HG02852 (cell line): ENCODE measurements at regions not wholly inside any gene's neighbourhood (a gene's known extent, or its start where the extent isn't known, plus 50 kb on each side); places are given as distances from the start of the nearest gene placed in this dataset.

ENCODE experiments used
- ATAC-seq: cut with Tn5 transposase; IDR thresholded peaks from one replicate; pipeline ENCODE4 v1.9.1; 2021; ENCODE audit warnings: mild to moderate bottlenecking, moderate library complexity; ENCODE audit not compliant: unreplicated experiment

DNA sequence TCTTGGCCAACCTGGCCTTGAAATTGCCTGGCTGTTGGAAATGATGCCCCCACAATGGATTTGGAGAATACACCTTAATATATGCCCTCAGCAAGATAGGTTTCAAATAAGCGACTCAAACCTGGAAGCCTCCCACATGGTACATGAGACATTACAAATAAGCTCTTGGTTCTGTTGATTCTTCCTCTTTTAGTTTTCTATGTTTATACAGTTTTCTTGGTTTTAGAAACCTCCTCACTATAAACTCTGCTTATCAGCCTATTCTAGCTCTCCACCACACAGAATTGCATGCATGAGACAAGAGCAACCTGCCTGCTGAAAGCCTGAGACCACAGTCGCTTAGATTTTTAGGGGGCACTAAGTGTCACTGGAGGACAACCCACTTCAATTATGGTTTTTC lies 108.8 kb upstream of the PREP start:
- peak; percentile 56 for ATAC-seq

GRCh38 chr6:105510746-105511145 lies 107.9 kb upstream of the PREP start:
- no peak for ATAC-seq

DNA sequence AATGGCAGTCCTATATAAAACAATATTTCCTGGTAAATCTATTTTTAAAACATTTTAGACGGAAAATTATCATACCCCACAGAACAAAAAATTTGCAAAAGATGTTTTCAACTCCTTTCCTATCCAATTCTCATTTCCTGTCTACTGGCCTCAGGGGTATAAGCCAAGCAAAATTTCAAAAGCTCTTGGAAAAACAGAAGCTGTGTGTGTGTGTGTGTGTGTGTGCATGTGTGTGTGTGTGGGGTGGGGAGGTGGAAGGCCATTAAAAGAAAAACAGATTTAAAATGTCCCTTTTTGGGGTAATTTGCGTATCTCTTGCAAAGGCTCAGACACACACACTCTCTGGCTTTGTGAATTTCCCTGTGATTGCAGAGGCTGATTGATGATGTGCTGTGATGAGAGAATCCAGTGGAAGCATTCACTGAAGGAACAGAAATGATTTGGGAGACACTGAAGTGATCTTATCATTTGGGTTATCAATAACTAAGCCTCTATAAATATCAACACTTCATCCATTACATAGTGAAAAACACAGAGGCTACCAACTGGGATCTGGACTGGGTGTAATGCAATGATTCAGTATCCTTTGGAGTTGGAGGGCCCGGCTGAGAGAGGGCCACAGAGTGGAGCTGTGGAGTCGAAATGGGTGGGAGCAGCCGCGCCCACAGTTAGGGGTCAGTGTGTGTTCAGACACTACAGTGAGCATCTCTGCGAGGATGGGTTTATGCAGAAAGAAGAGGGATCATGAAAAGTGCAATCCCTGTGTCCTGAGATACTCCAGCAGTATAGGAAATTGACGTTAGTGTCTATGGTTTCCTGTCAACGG lies 106.8 kb upstream of the PREP start:
- no peak for ATAC-seq

- ATAC-seq, result no peak
These were observed 104.9 kb upstream of the PREP start for GRCh38 chr6:105507811-105508210.

- ATAC-seq, result no peak
These were observed 101.8 kb upstream of the PREP start for GRCh38 chr6:105504706-105505105.

DNA sequence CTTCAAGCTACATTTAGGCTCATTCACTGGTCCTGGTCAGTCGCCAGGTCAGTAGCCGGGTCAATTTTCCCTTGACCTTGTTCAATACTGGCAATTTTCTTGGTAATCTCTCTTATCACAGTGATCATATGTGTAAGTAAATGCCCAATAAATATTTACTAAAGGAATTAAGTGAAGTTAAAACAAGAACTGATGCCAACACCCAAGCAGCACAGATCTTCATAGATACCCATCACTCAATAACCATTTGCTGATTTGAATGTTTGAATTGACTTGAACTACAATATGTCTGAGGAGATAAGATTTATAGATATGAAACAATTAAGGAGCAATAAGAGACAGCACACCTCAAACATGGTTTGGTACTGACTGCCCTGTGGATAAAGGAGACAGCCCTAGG lies 100.8 kb upstream of the PREP start:
- no peak for ATAC-seq

DNA sequence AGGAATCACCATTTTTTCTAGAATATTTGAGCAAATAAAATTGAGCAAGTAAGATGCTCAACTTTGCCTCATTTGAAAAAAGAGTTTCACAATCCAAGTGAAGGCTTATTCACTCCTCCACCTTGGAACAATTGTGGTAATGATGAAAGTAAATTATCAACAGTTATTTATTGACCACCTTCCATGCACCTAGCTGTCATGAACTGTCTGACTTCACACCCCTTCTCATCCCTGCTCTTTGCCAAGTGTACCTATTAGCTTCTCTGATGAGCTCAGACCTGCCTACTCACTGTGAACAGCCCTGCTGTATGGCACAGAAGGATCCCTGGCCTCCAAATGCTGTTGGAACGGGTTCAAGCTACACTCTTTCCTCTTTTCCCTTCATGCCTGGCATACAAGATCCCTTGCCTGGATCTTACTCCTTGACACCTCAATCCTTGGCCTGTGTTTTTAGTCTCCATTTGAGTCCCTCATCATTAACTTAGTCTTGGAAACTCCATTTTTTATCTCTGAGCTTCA lies 99.0 kb upstream of the PREP start:
- no peak for ATAC-seq

- ATAC-seq, result no peak
These were observed 98.4 kb upstream of the PREP start for GRCh38 chr6:105501246-105501645.

DNA sequence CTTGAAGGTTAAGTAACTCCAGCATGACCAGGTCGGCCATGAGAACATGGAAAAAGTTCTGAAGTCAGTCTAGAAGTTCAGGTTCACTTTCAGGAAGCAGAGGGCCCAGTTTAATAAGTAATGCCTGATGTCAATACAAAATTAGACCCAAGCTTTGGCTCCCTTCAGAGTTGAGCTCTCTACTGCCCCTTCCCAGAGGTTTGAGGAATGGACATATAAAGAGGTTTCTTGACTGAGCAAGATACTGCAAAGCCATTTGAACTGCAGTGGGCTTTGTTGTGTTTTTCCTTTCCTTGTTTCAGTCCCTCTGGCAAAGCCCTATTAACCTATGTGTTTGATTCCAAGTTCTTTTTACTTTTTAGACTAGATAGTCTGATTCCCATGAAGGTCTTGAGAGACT lies 97.8 kb upstream of the PREP start:
- no peak for ATAC-seq

GRCh38 chr6:105499931-105500330 lies 97.0 kb upstream of the PREP start:
- ATAC-seq, result no peak

DNA sequence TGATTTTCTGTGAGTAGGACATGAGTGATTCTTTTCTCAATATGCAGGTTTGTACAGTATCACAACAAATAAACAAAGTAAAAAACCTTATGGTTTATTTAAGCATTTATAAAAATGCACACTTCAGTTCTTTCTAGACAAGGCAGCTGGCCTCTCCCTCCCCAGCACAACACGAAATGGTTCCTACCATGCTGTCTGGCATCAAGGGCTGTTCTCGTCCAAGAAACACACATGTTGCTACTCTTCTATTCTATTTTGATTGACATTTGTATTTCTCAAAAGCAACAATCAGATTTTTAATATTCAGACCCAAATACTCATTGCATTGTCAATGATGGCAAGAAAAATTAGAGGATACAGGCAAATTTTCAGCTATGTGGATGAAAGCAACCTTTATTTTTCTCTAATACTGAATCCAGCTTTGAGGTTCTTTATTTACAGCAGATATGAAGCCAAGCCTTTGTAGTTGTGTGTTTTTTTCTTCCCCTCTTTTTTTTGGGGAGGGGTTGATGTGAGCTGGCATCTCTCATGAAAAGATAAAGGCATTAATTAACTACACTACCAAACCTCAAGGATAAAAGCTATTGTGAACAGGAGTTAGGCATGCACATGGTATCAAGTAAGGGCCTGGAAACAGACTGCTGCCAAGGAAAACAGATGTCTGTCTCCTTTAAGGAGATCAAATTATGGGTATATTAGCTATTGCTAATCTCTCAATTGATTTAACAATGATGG lies 96.4 kb upstream of the PREP start:
- no peak for ATAC-seq

DNA sequence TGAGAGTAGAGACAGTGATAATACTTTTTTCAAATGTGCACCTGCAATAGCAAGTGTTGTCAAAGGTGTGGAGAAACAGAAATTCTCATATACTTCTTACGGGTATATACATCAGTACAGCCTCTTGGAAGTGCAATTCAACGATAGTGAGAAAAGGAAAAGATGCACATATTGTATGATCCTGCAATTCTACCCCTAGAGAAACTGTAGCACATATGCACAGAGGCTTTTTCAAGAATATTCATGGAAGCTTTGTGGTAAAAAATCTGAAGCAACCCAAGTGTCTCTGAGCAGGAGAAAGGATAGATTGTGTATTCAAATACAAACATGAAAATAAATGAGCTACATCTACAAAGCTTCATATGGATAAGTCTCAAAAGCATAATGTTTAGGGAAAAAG lies 94.7 kb upstream of the PREP start:
- ATAC-seq, result no peak

DNA sequence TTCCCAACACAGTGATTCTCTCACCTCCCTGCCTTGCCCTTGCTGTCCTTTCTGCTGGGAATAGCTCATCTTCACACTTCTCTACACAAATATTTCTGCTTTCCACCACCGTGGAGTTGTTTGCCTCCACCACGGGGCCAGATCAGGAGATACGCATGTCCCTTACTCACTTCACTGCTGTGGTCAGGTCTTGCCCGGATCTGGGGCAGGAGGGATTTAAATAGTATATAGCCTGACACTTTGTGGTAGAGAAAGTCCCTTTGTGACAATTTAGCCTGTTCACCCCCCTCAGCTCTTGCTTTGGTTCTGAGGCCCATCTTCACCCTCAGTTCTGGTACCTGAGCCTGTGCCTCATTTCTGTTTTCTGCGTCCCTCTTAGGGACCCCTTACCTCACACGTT lies 92.6 kb upstream of the PREP start:
- peak; percentile 61 for ATAC-seq

GRCh38 chr6:105494688-105495087 lies 91.8 kb upstream of the PREP start:
- ATAC-seq, result no peak

DNA sequence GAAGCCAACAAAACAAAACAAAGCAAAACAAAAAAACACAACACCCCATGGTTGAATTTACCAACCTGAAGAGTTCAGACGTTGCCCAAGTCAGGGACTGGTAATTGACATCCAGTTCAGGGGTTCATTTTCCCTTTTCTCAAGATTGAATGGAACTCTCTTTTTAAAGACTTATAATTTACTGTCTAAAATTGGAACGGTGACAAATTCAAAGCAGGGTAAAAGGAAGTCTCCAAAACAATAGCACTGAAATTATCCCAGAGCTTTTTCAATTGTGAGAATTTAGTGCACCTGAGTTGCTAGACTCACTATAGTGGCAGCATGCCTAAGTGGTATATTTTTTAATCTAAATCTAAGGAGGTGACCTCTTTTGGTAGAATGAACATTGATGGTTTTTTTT lies 90.9 kb upstream of the PREP start:
- peak; percentile 9 for ATAC-seq

DNA sequence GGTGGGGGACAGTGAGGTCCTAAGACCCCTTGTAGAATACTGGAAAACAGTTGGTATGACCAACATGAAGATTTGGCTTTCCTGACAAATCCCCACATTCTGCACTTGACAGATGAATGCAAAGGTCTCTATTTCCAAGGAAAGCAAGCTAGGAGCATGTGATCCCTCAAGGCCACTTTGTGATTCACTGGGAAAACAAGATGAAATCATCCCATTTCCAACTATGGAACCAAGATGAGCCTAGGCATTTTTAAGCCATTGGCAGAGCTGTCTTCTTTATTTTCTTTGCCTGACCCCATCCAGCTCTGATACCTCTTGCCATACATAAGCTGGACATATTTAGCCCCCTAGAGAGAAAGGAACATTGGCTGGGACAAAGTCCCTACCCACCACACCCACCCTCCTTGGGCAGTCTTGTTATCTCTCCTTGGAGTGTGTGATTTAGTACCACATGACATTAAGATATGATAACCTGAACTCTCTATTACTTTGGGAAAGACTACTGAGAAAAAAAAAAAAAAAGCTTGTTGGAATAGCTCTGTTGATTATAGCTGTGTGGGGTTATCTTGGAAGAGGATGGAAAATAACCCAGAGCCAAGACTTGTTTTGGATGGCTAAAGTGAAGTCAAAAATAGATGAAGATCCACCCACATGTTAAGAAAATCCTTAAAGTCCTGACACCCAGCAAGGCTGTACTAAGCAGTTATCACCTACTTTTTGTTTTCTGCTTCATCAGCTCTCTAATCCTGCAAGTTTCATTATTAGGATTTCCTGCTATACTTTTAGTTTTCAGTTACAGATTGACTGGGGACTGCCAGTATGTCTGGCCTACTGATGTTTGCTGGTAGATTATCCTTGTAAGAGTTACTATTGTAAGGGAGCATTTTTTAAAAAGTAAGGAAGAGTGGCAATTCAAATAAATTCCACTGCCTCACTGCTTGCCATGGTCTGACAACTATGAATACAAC lies 90.1 kb upstream of the PREP start:
- ATAC-seq, result peak; percentile 83

GRCh38 chr6:105489216-105489530 lies 86.3 kb upstream of the PREP start:
- no peak for ATAC-seq

GRCh38 chr6:105488516-105489215 lies 85.8 kb upstream of the PREP start:
- no peak for ATAC-seq

- no peak for ATAC-seq
These were observed 84.3 kb upstream of the PREP start for GRCh38 chr6:105487040-105487790.

DNA sequence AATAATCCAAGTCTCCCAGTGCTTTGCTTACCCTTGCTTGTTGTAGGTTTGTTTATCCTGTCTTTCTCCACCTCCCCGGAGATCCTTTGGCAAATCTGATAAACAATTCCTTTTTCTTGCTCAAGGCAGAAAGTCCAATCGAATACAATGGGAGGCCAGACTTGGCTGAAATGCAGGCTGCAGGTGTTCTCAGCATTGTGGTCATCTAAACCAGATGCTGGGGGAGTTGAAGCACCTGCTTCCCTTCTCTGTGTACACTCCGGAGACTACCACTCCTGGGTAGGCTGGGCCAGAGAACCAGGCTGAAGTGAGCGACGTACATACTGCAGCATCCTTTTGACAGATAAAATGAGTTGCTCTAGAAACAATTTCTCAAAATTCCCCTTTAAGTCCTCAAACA lies 82.6 kb upstream of the PREP start:
- ATAC-seq, result peak; percentile 59
